Activated T-helper 1 cell treated with anti-CD3 and anti-CD28 coated beads, Interleukin-12 subunit alpha, Interleukin-12 subunit beta, Interleukin-2, Interleukin-4 antibody, amounts not matched to agents 30 ng/mL and 10 ng/mL and 1 ng/mL, durations not matched to agents 14 hours and 24 hours and 36 hours (primary cell): ENCODE measurements at regions not wholly inside any gene's neighbourhood (a gene's known extent, or its start where the extent isn't known, plus 50 kb on each side); places are given as distances from the start of the nearest gene placed in this dataset.

Experiments
- DNase-seq: peaks from one replicate; pipeline ENCODE4 v3.0.0; 2021; ENCODE audit warnings: low spot score
- H3K27ac Mint-ChIP-seq: one replicate; pipeline ENCODE4 v1.8.0; 2021; ENCODE audit warnings: mild to moderate bottlenecking, mixed read lengths
- H3K27me3 Mint-ChIP-seq: one replicate; pipeline ENCODE4 v1.8.0; 2022; ENCODE audit warnings: mild to moderate bottlenecking, moderate library complexity, mixed read lengths; ENCODE audit not compliant: insufficient read depth
- H3K36me3 Mint-ChIP-seq: one replicate; pipeline ENCODE4 v1.8.0; 2021; ENCODE audit warnings: low read depth, mixed read lengths
- H3K4me1 Mint-ChIP-seq: one replicate; pipeline ENCODE4 v1.8.0; 2021; ENCODE audit warnings: low read depth, mixed read lengths
- H3K4me3 Mint-ChIP-seq: one replicate; pipeline ENCODE4 v1.8.0; 2021; ENCODE audit warnings: mild to moderate bottlenecking, moderate library complexity, mixed read lengths
- H3K9me3 Mint-ChIP-seq: one replicate; pipeline ENCODE4 v1.8.0; 2021; ENCODE audit warnings: mixed read lengths
- intact Hi-C: fragments of 100-400 bp; cut with micrococcal nuclease; formaldehyde crosslinking; loops from one replicate; pipeline ENCODE4 v1.15.1; 2024

DNA sequence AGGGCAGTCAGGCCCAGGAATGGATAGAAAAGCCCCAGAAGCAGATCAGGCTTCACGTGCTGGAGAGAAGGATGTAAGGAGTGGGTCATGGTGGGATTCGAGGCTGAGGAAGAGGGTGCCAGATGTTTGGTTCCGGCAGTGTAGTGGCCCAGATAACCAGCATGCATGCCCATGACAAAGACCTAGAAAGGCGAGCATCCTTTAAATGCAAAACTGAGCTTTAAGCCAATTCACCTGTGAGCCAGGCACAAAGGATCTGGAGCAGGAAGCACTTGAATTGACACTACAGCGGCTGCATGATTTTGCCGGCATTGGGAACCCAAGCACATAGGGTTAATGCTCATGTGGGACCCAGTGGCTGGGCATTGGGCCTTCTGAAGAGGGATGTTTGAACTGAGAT is 185.5 kb downstream of the TRIM29 start:
- Mint-ChIP-seq H3K4me3 (no peak overlapping the region), H3K36me3 (no peaks in the 10 kb centered on the region), H3K27me3 (peaks cover 8% of the 10 kb centered on the region), H3K27ac (no peak overlapping the region), H3K4me1 (no peaks in the 10 kb centered on the region), H3K9me3 (no peaks in the 10 kb centered on the region)
- DNase-seq = no peak
- intact Hi-C loops = no loop called here

DNA sequence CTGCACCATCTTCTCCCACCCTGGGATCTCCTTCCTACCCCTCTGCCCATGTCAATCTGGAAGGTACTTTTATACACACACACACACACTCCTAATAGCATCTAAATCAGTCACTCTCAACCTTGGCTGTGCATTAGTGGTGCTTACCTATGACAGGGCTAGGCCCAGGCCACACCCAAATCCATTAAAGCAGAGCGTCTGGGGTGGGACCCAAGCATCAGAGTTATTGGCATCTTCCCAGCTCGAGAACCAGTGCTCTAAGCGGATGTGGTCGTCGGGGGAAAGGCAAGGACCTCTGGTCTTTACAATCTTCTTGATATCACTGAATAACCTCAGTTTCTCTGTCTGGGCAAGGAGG is 194.6 kb downstream of the TRIM29 start:
- H3K4me3 Mint-ChIP-seq = no peak overlapping the region
- intact Hi-C loops = no loop called here
- H3K36me3 Mint-ChIP-seq = no peaks in the 10 kb centered on the region
- no peak overlapping the region for H3K27ac Mint-ChIP-seq
- H3K9me3 Mint-ChIP-seq = no peaks in the 10 kb centered on the region
- H3K27me3 Mint-ChIP-seq = no peaks in the 10 kb centered on the region
- no peaks in the 10 kb centered on the region for H3K4me1 Mint-ChIP-seq
- no peak for DNase-seq

DNA sequence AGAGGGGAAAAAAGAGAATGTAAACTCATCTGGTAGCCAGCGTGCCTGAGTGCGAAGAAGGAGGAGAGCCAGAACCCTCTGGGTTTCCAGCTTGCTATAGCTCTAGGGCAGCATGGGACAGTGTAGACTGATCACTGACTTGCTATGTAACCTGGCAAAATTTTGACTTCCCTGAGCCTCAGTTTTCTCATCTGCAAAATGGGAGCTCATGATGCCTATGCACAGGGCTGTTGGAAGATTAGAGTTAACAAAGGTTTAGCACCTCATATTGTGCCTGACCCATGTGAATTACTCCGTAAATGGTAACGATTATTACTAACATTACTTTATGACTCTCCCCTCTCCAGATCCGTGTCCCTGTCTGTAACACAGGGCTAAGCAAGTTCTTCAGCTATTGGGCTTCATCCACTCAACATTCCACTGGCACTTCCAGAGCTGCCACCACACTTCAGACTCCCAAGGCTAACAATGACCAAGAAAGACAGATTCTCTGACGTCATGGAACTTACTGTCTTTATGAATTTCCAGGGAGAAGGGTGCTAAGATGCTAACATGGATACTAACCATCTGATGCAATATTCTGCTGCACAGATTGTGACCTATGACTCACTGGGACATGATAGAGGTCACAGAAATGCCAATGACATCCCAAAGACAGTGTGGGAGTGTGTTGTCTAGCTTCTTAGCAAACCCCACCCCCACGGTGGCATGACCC is 195.2 kb downstream of the TRIM29 start:
- no peaks in the 10 kb centered on the region for H3K9me3 Mint-ChIP-seq
- no peak for DNase-seq
- no peak overlapping the region for H3K27ac Mint-ChIP-seq
- H3K4me1 Mint-ChIP-seq = no peaks in the 10 kb centered on the region
- H3K4me3 Mint-ChIP-seq = no peak overlapping the region
- no peaks in the 10 kb centered on the region for H3K36me3 Mint-ChIP-seq
- intact Hi-C loops = no loop called here
- no peaks in the 10 kb centered on the region for H3K27me3 Mint-ChIP-seq

DNA sequence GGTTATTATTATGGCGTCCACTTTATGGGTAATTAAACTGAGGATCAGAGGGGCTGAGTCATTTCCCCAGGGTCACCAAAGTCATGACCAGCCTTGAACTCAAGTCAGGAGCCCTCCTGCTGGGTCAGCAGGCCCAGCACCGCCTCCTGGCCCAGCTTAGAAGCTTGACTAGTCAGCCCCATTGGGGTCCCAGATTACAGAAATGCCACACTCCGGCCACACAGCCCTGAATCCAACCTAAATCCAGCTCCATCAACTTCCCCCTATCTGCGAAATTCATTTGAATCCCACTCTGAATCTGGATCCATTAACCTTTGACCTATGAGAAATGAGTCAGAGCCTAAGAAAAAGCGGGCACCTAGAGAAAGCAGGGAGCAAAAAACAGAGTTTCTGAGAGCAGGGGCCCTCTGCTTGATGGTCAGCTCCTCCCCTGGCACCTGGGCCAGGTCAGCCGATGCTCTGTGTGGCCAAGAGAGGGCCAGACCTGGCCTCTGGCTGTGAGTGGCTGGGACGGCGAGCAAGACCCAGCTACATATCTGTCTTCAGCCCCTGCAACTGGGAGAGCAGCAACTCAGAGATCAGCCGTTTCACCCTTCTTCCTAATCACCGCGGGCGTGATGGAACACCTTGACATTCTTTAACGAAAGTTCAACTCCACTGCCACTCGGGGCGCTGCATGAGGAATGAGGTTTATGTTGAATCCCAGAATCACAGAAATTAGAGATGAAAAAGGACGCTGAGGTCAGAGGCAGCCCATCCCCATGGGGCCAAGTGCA is 196.1 kb downstream of the TRIM29 start:
- no peak for DNase-seq
- Mint-ChIP-seq H3K27ac (no peak overlapping the region), H3K4me3 (no peak overlapping the region), H3K4me1 (no peaks in the 10 kb centered on the region), H3K9me3 (no peaks in the 10 kb centered on the region), H3K36me3 (no peaks in the 10 kb centered on the region), H3K27me3 (peaks cover 3% of the 10 kb centered on the region)
- intact Hi-C loops = no loop called here

DNA sequence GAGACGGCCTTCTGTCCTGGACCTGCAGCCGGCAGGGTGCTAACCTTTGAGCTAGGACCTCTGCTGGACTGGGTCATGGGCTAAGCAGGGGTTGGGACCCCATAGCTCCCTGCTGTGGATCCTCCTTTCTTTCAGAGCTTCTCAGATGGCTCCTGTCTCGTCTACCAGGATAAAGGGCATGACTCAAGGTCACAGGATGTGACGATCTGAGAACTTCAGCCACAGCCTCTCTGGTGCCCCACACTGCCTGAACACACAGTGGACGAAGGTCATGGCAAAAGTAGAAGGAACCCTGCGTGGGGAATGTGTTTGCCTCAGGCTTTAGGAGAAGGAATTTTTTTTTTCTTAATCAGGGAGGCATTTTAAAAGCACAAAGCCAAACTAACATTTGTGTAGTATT is 196.7 kb downstream of the TRIM29 start:
- peaks cover 5% of the 10 kb centered on the region for H3K27me3 Mint-ChIP-seq
- H3K36me3 Mint-ChIP-seq = no peaks in the 10 kb centered on the region
- no peak overlapping the region for H3K27ac Mint-ChIP-seq
- H3K4me1 Mint-ChIP-seq = no peaks in the 10 kb centered on the region
- H3K4me3 Mint-ChIP-seq = no peak overlapping the region
- H3K9me3 Mint-ChIP-seq = no peaks in the 10 kb centered on the region
- no peak for DNase-seq
- intact Hi-C loops = no loop called here

DNA sequence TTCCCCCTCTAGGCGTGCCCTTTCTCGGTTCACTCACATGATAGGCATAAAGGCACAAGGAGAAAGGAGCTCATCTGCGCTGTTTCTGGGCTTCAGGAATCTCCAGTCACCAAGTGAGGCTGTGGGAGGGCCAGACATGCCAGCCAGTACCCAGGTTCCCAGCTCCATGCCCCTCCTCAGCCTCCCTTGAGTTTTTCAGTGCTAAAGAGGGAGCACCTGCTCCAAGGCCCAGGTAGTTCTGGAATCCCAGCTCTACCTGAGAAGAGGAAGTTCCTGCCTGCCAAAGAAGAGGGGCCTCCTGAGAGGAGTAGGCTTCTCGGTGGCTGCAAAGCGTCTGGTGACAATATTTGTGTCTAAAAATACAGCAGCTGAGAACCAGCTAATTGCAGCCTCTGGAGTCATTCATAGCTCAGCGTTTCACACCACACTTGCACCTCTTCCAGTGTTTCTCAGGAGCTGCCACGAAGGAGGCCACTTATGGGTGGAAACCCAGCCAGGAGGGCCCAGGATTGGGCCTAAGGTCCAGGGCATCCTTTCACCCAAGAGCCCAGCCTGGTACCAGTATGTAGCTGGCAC is 197.4 kb downstream of the TRIM29 start:
- Mint-ChIP-seq H3K9me3 (no peaks in the 10 kb centered on the region), H3K4me3 (no peak overlapping the region), H3K27ac (no peak overlapping the region), H3K36me3 (no peaks in the 10 kb centered on the region), H3K27me3 (peaks cover 5% of the 10 kb centered on the region), H3K4me1 (no peaks in the 10 kb centered on the region)
- intact Hi-C loops = no loop called here
- no peak for DNase-seq

DNA sequence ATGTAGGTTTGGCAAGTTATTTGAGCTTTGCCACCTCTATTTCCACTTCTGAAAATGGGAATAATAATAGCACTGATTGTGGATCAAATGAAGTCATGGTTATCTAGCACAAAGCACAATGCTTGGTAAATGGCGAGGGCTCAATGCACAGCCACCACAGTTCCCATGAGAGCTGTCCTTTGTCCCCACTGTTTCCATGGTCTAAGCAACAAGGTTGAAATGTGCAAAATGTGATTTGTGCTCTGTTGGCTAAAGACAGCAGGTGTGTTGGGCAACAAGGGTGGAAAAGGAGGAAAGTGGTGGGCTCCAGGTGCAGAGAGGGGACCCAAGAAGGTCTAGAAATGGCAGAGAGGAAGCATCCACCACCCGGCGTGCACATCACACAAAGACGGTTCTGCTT is 200.5 kb downstream of the TRIM29 start:
- intact Hi-C loops = no loop called here
- Mint-ChIP-seq H3K4me3 (no peak overlapping the region), H3K36me3 (no peaks in the 10 kb centered on the region), H3K27me3 (peaks cover 5% of the 10 kb centered on the region), H3K27ac (no peak overlapping the region), H3K4me1 (no peaks in the 10 kb centered on the region), H3K9me3 (no peaks in the 10 kb centered on the region)
- DNase-seq = no peak

DNA sequence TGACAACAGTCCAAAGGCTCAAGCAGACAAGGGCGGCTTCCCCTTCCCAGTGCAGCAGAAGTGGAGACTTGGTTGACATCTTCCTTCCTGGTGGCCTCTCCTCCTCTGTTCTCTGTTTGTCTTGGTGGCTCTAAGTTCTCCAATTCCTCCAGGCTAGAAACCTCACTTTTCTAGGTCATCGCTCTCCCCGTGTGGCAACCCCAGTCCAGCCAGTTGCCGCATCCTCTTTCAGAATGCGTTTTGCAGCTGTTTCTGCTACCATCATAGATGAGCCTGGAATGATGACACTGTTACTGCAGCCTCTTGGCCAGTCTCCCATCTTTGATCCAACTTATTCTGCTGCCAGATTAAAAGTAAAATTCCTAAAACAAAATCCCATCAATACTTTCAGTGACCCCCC is 201.5 kb downstream of the TRIM29 start:
- Mint-ChIP-seq H3K36me3 (no peaks in the 10 kb centered on the region), H3K4me3 (no peak overlapping the region), H3K4me1 (no peaks in the 10 kb centered on the region), H3K27ac (no peak overlapping the region), H3K9me3 (no peaks in the 10 kb centered on the region), H3K27me3 (peaks cover 5% of the 10 kb centered on the region)
- intact Hi-C loops = no loop called here
- DNase-seq = no peak

DNA sequence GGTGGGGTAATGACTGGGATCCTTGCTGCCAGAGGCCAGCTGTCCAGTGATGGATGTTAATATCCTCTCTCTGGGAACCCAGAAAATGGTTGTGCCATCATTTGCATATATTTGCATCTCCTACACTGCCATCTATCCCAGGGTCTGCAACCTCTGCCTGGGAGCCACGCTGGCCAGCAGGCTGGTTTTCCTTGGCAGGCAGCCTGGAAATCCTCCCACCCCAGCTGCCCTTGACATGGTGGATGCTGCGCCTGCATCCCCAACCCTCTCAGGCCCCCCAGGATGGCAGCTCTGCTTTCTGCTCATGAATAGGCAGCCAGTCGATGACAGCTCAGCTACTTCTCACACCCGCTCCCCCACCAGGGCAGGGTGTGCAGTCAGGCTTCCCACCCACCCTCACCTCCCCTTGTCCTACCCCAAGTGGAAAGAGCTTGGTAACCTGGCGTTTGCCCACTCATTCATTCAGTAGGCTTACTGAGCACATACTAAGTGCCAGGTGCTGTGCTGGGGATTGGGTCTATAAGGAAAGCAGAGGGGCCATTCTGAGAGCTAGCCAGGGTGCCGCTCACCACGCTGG is 202.5 kb downstream of the TRIM29 start:
- Mint-ChIP-seq H3K27ac (no peak overlapping the region), H3K4me1 (no peaks in the 10 kb centered on the region), H3K36me3 (no peaks in the 10 kb centered on the region), H3K9me3 (no peaks in the 10 kb centered on the region), H3K27me3 (peaks cover 8% of the 10 kb centered on the region), H3K4me3 (no peak overlapping the region)
- intact Hi-C loops = no loop called here
- no peak for DNase-seq

DNA sequence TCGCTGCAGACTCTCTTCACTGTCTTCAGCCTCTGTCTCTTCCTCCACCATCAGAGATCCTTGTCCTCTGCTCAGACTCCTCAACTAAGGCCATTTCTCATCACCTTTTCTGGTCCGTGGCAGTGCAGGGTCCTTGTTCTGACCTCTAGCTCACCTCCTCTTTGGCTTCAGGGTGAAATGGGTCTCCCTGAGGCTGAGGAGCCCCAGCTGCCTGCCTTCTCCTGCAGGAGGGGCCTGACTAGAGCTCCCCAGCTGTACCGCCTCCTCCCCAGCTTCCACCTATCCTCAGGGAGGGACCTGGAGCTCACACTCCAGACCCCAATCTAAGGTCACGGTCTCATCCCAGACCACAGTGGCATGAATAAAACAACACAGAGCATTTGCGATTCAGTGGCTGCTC is 203.0 kb downstream of the TRIM29 start:
- Mint-ChIP-seq H3K4me1 (no peaks in the 10 kb centered on the region), H3K4me3 (no peak overlapping the region), H3K27ac (no peak overlapping the region), H3K27me3 (peaks cover 8% of the 10 kb centered on the region), H3K36me3 (no peaks in the 10 kb centered on the region), H3K9me3 (no peaks in the 10 kb centered on the region)
- DNase-seq = no peak
- intact Hi-C loops = no loop called here

DNA sequence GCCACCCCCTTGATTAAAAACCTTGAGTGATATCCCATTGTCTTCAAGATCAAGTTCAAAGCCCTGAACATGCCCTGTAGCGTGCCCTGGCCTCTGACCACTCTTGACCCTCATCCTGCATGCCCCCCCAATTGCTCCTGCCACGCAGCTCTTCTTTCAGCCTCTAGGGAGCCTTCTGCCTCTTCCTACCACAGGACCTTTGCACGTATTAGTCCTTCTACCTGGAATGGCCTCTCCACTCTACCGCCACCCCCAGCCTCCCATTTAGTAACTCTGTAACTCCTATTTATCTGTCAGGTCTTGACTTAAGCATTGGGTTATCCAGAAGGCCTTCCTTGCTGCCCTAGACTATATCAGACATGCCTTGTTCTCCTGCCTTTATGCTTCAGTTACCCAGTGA is 203.6 kb downstream of the TRIM29 start:
- DNase-seq = no peak
- no peak overlapping the region for H3K27ac Mint-ChIP-seq

DNA sequence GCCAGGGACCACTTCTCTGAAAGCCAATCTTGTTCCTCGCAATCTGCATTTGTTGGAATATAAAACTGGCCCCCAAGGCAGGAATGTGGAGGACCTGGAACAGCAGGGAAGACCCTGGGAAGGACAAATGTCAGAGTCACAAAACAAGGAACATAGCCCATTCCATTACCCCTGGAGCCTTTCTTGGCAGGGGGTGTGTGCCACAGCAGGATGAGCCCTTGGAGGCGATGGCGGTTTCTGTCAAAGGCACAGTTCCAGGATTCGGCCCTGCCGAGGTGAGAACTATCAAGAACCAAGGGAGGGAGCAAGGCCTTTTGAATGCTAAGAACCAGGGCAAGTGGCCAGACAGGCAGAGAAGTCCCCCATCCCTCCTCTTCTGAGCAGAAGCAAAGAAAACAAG is 204.3 kb downstream of the TRIM29 start:
- intact Hi-C loops = no loop called here
- Mint-ChIP-seq H3K4me3 (no peak overlapping the region), H3K4me1 (no peaks in the 10 kb centered on the region), H3K27me3 (peaks cover 10% of the 10 kb centered on the region), H3K36me3 (no peaks in the 10 kb centered on the region), H3K9me3 (no peaks in the 10 kb centered on the region), H3K27ac (no peak overlapping the region)
- DNase-seq = no peak

More for the DNA sequence above, 203.6 kb downstream of the TRIM29 start:
- Mint-ChIP-seq H3K27me3 (peaks cover 10% of the 10 kb centered on the region), H3K9me3 (no peaks in the 10 kb centered on the region), H3K36me3 (no peaks in the 10 kb centered on the region), H3K4me3 (no peak overlapping the region), H3K4me1 (no peaks in the 10 kb centered on the region)
- intact Hi-C loops = no loop called here

DNA sequence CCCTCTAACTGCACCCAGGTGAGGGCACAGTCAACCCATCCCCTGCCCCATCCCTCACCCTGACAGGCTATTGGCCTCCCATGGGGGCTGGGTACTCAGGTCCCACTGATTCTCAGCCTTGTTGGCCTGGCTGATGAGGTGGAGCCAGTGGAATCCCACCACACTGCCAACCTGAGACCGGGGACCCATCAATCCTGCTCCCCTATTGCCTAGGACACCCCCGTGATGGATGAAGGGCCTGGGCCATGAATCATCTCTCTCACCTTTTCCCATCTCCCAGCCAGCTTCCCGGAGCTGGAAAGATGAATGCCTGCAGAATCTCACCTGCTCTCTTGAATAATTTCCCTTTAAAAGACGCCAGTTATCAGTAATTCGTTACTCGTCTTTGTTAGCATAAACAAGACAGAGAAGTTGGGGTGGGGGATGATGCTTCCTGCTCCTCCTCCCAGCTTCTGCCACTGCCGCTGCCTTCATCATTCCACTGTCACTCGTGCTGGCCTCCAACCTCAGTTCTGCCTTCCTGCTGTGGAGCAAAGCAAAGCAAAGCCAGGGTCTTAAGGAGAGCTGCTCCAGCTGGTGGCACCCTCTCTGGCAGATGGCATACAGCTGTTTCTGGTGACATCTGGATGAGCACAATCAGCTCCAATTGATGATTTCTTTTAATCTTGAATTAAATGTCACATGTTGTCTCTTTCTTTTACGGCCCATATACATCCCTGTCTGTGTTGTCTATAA is 204.0 kb upstream of the NECTIN1 start:
- Mint-ChIP-seq H3K9me3 (no peaks in the 10 kb centered on the region), H3K27ac (no peak overlapping the region), H3K27me3 (peaks cover 10% of the 10 kb centered on the region), H3K36me3 (no peaks in the 10 kb centered on the region), H3K4me1 (no peaks in the 10 kb centered on the region), H3K4me3 (no peak overlapping the region)
- intact Hi-C loops = no loop called here
- DNase-seq = no peak
